Breast epithelium (tissue), 3 donors: ENCODE measurements at regions not wholly inside any gene's neighbourhood (a gene's known extent, or its start where the extent isn't known, plus 50 kb on each side); places are given as distances from the start of the nearest gene placed in this dataset.

ENCODE experiments used
- POLR2A ChIP-seq: fragments of 450-650 bp; IDR thresholded peaks from one replicate; pipeline ENCODE4 v1.6.1; 2016; ENCODE audit warnings: antibody characterized with exemption, mild to moderate bottlenecking, moderate library complexity
- TF ChIP-seq, protein P1 (sequence below), 3 donors: fragments of 450-650 bp; IDR thresholded peaks; one replicate each; pipeline ENCODE4 v1.5.1; 2016 to 2017; ENCODE audit warnings: antibody characterized with exemption in 3 of 3, mild to moderate bottlenecking in 3 of 3, moderate library complexity in 3 of 3

DNA sequence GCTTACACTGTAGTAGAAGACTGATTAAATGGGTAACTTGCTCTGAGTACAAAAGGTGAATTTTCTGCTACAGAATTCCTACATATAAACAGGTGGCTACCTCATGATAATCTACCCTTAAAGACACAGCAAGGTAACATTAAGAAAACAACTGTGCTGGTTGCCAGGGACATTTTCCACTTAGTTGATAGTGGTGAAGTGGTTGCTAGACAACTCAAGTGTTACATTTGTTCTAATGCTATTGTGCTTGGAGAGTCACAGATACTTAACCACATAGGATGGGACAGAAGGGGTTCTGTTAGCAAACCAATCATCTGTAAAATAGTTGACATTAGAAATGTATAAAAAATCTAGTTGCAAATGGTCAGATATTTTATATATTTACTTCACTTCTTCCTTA is 870.3 kb upstream of the SEL1L start:
- TF ChIP-seq, protein P1, sequence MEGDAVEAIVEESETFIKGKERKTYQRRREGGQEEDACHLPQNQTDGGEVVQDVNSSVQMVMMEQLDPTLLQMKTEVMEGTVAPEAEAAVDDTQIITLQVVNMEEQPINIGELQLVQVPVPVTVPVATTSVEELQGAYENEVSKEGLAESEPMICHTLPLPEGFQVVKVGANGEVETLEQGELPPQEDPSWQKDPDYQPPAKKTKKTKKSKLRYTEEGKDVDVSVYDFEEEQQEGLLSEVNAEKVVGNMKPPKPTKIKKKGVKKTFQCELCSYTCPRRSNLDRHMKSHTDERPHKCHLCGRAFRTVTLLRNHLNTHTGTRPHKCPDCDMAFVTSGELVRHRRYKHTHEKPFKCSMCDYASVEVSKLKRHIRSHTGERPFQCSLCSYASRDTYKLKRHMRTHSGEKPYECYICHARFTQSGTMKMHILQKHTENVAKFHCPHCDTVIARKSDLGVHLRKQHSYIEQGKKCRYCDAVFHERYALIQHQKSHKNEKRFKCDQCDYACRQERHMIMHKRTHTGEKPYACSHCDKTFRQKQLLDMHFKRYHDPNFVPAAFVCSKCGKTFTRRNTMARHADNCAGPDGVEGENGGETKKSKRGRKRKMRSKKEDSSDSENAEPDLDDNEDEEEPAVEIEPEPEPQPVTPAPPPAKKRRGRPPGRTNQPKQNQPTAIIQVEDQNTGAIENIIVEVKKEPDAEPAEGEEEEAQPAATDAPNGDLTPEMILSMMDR (IDR thresholded peaks at IDR 0.05): no peak
- no peak for TF ChIP-seq POLR2A
